Neural cell (in vitro differentiated cells): ENCODE measurements at regions not wholly inside any gene's neighbourhood (a gene's known extent, or its start where the extent isn't known, plus 50 kb on each side); places are given as distances from the start of the nearest gene placed in this dataset.

Experiments
- H2AFZ ChIP-seq: fragments of 200-600, 300-800 bp; sonication (generic), shearing (Covaris generic); 2 replicates; pipeline ENCODE4 v1.6.0; 2014; ENCODE audit warnings: low read depth, mild to moderate bottlenecking, antibody characterized with exemption, low read length, moderate library complexity
- H3F3A ChIP-seq: fragments of 200-600 bp; shearing (Covaris generic); 2 replicates; pipeline ENCODE4 v1.6.1; 2016; ENCODE audit warnings: mild to moderate bottlenecking, moderate library complexity, mixed read lengths, antibody characterized with exemption, low read length; ENCODE audit not compliant: insufficient read depth, poor library complexity, severe bottlenecking
- H3K27ac ChIP-seq: fragments of 200-600, 300-800 bp; sonication (generic), shearing (Covaris generic); 2 replicates; pipeline ENCODE4 v1.5.1; 2014; ENCODE audit warnings: mild to moderate bottlenecking, low read length, moderate library complexity
- H3K27me3 ChIP-seq: fragments of 300-800, 200-600 bp; sonication (generic), shearing (Covaris generic); 2 replicates; pipeline ENCODE4 v1.6.0; 2014; ENCODE audit warnings: mild to moderate bottlenecking, low read depth, low read length, moderate library complexity; ENCODE audit not compliant: insufficient read depth
- H3K36me3 ChIP-seq: fragments of 300-800, 200-600 bp; sonication (generic), shearing (Covaris generic); 2 replicates; pipeline ENCODE4 v1.5.1; 2014; ENCODE audit warnings: mild to moderate bottlenecking, antibody characterized with exemption, low read length, moderate library complexity; ENCODE audit not compliant: insufficient read depth
- H3K4me2 ChIP-seq: fragments of 300-800, 200-600 bp; sonication (generic), shearing (Covaris generic); 2 replicates; pipeline ENCODE4 v1.6.0; 2014; ENCODE audit warnings: mild to moderate bottlenecking, low read length
- H3K4me3 ChIP-seq: fragments of 300-800, 200-600 bp; sonication (generic), shearing (Covaris generic); 2 replicates; pipeline ENCODE4 v1.5.1; 2014; ENCODE audit warnings: mild to moderate bottlenecking, low read length, moderate library complexity
- H3K79me2 ChIP-seq: fragments of 200-600 bp; shearing (Covaris generic); replicated peaks from 2 replicates; pipeline ENCODE4 v1.6.0; 2014; ENCODE audit warnings: mild to moderate bottlenecking, low read length, moderate library complexity; ENCODE audit not compliant: insufficient read depth
- H3K9ac ChIP-seq: fragments of 300-800, 200-600 bp; sonication (generic), shearing (Covaris generic); 2 replicates; pipeline ENCODE4 v1.6.1; 2016; ENCODE audit warnings: mild to moderate bottlenecking, low read length, mixed read lengths
- H3K9me2 ChIP-seq: fragments of 200-600 bp; shearing (Covaris generic); 2 replicates; pipeline ENCODE4 v1.6.1; 2016; ENCODE audit warnings: mild to moderate bottlenecking, low read length, mixed read lengths; ENCODE audit not compliant: insufficient read depth
- H3K9me3 ChIP-seq: fragments of 200-600, 300-800 bp; sonication (generic), shearing (Covaris generic); 2 replicates; pipeline ENCODE4 v1.6.1; 2016; ENCODE audit warnings: mild to moderate bottlenecking, mixed run types, low read length, moderate library complexity, mixed read lengths
- H4K20me1 ChIP-seq: fragments of 200-600 bp; shearing (Covaris generic); 2 replicates; pipeline ENCODE4 v1.6.1; 2016; ENCODE audit warnings: mild to moderate bottlenecking, mixed run types; ENCODE audit not compliant: insufficient read depth
- EP300 ChIP-seq: fragments of 450-650 bp; conservative IDR thresholded peaks from 2 replicates; pipeline ENCODE4 v1.6.1; 2014; ENCODE audit warnings: antibody characterized with exemption, mild to moderate bottlenecking, moderate library complexity; ENCODE audit not compliant: poor library complexity, severe bottlenecking
- EZH2 ChIP-seq: fragments of 200-600, 300-800 bp; shearing (Covaris generic), sonication (generic); IDR thresholded peaks from 2 replicates; pipeline ENCODE4 v1.6.1; 2014; ENCODE audit warnings: antibody characterized with exemption, low read length, borderline replicate concordance, mild to moderate bottlenecking; ENCODE audit not compliant: insufficient read depth, poor library complexity, severe bottlenecking
- MXI1 ChIP-seq: fragments of 450-650 bp; conservative IDR thresholded peaks from 2 replicates; pipeline ENCODE4 v1.6.1; 2014; ENCODE audit warnings: antibody characterized with exemption, mild to moderate bottlenecking; ENCODE audit not compliant: poor library complexity, severe bottlenecking
- POLR2AphosphoS5 ChIP-seq: IDR thresholded peaks from 2 replicates; pipeline ENCODE4 v1.6.1; 2012
- RAD21 ChIP-seq: fragments of 450-650 bp; conservative IDR thresholded peaks from 2 replicates; pipeline ENCODE4 v1.6.1; 2014; ENCODE audit warnings: antibody characterized with exemption, mild to moderate bottlenecking, moderate library complexity
- SMC3 ChIP-seq: fragments of 450-650 bp; conservative IDR thresholded peaks from 2 replicates; pipeline ENCODE4 v1.6.1; 2014; ENCODE audit warnings: antibody characterized with exemption, mild to moderate bottlenecking, moderate library complexity; ENCODE audit not compliant: poor library complexity
- TAF1 ChIP-seq: IDR thresholded peaks from 2 replicates; pipeline ENCODE4 v1.6.1; 2012; ENCODE audit warnings: low read depth
- TF ChIP-seq, protein P1 (sequence below): fragments of 450-650 bp; IDR thresholded peaks from 2 replicates; pipeline ENCODE4 v1.5.1; 2014; ENCODE audit warnings: antibody characterized with exemption, mild to moderate bottlenecking, moderate library complexity; ENCODE audit not compliant: poor library complexity, severe bottlenecking
- TF ChIP-seq, protein P2 (sequence below): IDR thresholded peaks from 2 replicates; pipeline ENCODE4 v1.6.1; 2012; ENCODE audit warnings: borderline replicate concordance

DNA sequence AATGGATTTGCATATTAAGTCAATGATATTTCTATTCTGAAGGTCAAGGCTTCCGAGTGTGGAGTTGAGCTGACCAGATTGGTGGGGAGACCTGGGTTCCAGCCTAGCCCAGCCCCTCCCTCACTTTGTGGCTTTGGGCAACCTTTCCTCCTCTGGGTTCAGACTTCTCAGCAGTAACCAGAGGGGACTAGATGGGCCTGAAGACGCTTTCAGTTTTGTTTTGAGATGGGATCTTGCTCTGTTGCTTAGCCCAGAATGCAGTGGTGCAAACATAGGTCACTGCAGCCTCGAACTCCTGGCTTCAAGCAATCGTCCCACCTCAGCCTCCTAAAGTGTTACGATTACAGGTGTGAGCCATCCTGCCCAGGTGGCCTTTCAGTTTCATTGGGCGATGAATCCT is 68.1 kb upstream of the LEP start:
- H3K9me2 ChIP-seq: no peaks in the 10 kb centered on the region
- no peak overlapping the region for H3K4me3 ChIP-seq
- H3K9ac ChIP-seq: no peak overlapping the region
- TF ChIP-seq POLR2AphosphoS5 (no peak), SMC3 (no peak), MXI1 (no peak), RAD21 (no peak), EZH2 (no peak), EP300 (no peak), TAF1 (no peak)
- TF ChIP-seq, protein P1, sequence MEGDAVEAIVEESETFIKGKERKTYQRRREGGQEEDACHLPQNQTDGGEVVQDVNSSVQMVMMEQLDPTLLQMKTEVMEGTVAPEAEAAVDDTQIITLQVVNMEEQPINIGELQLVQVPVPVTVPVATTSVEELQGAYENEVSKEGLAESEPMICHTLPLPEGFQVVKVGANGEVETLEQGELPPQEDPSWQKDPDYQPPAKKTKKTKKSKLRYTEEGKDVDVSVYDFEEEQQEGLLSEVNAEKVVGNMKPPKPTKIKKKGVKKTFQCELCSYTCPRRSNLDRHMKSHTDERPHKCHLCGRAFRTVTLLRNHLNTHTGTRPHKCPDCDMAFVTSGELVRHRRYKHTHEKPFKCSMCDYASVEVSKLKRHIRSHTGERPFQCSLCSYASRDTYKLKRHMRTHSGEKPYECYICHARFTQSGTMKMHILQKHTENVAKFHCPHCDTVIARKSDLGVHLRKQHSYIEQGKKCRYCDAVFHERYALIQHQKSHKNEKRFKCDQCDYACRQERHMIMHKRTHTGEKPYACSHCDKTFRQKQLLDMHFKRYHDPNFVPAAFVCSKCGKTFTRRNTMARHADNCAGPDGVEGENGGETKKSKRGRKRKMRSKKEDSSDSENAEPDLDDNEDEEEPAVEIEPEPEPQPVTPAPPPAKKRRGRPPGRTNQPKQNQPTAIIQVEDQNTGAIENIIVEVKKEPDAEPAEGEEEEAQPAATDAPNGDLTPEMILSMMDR: no peak
- TF ChIP-seq, protein P2, sequence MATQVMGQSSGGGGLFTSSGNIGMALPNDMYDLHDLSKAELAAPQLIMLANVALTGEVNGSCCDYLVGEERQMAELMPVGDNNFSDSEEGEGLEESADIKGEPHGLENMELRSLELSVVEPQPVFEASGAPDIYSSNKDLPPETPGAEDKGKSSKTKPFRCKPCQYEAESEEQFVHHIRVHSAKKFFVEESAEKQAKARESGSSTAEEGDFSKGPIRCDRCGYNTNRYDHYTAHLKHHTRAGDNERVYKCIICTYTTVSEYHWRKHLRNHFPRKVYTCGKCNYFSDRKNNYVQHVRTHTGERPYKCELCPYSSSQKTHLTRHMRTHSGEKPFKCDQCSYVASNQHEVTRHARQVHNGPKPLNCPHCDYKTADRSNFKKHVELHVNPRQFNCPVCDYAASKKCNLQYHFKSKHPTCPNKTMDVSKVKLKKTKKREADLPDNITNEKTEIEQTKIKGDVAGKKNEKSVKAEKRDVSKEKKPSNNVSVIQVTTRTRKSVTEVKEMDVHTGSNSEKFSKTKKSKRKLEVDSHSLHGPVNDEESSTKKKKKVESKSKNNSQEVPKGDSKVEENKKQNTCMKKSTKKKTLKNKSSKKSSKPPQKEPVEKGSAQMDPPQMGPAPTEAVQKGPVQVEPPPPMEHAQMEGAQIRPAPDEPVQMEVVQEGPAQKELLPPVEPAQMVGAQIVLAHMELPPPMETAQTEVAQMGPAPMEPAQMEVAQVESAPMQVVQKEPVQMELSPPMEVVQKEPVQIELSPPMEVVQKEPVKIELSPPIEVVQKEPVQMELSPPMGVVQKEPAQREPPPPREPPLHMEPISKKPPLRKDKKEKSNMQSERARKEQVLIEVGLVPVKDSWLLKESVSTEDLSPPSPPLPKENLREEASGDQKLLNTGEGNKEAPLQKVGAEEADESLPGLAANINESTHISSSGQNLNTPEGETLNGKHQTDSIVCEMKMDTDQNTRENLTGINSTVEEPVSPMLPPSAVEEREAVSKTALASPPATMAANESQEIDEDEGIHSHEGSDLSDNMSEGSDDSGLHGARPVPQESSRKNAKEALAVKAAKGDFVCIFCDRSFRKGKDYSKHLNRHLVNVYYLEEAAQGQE: no peak
- no peaks in the 10 kb centered on the region for H4K20me1 ChIP-seq
- H3K27ac ChIP-seq: no peak overlapping the region
- no peak overlapping the region for H2AFZ ChIP-seq
- no peaks in the 10 kb centered on the region for H3K36me3 ChIP-seq
- no peaks in the 10 kb centered on the region for H3K9me3 ChIP-seq
- no peaks in the 10 kb centered on the region for H3K79me2 ChIP-seq
- peaks cover 35% of the 10 kb centered on the region for H3K27me3 ChIP-seq
- H3F3A ChIP-seq: no peaks in the 10 kb centered on the region
- H3K4me2 ChIP-seq: no peak overlapping the region

DNA sequence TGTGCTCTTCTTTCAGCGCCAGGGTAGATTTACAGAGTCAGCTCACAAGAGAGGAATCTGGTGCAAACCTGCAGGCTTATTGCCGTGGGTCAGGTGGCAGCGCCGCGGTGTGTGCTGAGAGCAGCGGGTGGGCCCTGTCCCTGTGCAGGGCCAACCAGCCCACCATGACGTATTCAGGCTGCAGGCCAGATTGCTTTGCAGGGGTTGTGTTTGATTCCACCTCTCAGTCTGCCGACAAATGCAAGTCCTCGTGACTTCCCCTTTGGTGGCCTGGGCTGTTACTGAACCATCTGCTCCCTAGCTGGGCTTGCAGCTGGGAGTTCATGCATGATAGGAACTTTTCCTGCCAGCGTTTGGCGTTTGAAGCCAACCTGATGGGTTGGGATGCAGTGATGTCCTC is 66.7 kb upstream of the LEP start:
- Histone ChIP-seq H3K4me2 (no peak overlapping the region), H3K27ac (no peak overlapping the region), H2AFZ (no peak overlapping the region)

More for the DNA sequence above, 66.7 kb upstream of the LEP start:
- Histone ChIP-seq H3K9me2 (no peaks in the 10 kb centered on the region), H3K36me3 (no peaks in the 10 kb centered on the region), H3F3A (no peaks in the 10 kb centered on the region), H3K27me3 (peaks cover 21% of the 10 kb centered on the region), H3K79me2 (no peaks in the 10 kb centered on the region), H3K9ac (no peak overlapping the region), H3K4me3 (no peak overlapping the region), H4K20me1 (no peaks in the 10 kb centered on the region), H3K9me3 (no peaks in the 10 kb centered on the region)
- TF ChIP-seq POLR2AphosphoS5 (no peak), TAF1 (no peak), SMC3 (no peak), MXI1 (no peak), EZH2 (no peak), EP300 (no peak), RAD21 (no peak)
- TF ChIP-seq, protein P2: no peak
- TF ChIP-seq, protein P1: no peak
